ENCODE measurements at regions not wholly inside any gene's neighbourhood (a gene's known extent, or its start where the extent isn't known, plus 50 kb on each side); places are given as distances from the start of the nearest gene placed in this dataset.

DNA sequence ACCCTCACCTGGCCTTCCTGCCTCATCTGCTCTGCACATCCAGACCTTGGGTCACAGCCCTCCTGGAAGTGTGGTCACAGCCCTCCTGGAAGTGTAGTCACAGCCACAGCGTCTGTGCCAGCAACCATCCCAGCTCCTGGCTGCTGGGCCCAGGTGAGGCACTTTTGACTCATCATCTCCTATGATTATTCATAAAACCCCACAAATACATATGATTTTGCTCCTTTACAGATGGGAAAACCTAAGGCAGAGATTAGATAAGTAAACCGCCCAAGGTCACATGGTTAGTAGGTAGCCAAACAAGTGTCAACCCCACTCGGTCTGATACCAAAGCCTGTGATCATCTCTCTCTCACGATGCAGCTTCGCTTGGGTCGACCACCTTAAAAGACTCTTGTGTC is 94.3 kb downstream of the PRLHR start:
- no peak overlapping the region for H2BK5ac ChIP-seq (ENCODE audit: insufficient read length, low read length)
- H4K91ac ChIP-seq (ENCODE audit: insufficient read length, low read depth, low read length) = no peak overlapping the region
- H3K9me3 ChIP-seq (ENCODE audit: control insufficient read depth, low read depth, low read length) = no peaks in the 10 kb centered on the region
- Mint-ChIP-seq H3K36me3 (ENCODE audit: insufficient read depth in 1 of 3, low read depth in 3 of 3) (no peaks in the 10 kb centered on the region), H3K27ac (no peak overlapping the region; a peak in 1 of 7 replicates), H3K4me1 (peaks cover 14 to 17% of the 10 kb centered on the region in 2 experiments), H3K27me3 (ENCODE audit: low read depth) (no peaks in the 10 kb centered on the region), H3K9me3 (no peaks in the 10 kb centered on the region), H3K4me3 (no peak overlapping the region)
- H3K4me1 ChIP-seq (ENCODE audit: insufficient read depth, low read length) = no peaks in the 10 kb centered on the region; the same call in 1 of the 2 replicates
- no peak overlapping the region for H4K8ac ChIP-seq (replicated peaks; ENCODE audit: insufficient read length, low read depth, low read length)
- no peaks in the 10 kb centered on the region for H3K23me2 ChIP-seq (ENCODE audit: insufficient read length, low read depth, low read length, poor library complexity, severe bottlenecking)
- no peak overlapping the region for H2BK20ac ChIP-seq (ENCODE audit: low read depth, low read length, poor library complexity, severe bottlenecking)
- H3K4me2 ChIP-seq (ENCODE audit: insufficient read depth, insufficient read length, low read length) = no peak overlapping the region
- TF ChIP-seq, protein P1, sequence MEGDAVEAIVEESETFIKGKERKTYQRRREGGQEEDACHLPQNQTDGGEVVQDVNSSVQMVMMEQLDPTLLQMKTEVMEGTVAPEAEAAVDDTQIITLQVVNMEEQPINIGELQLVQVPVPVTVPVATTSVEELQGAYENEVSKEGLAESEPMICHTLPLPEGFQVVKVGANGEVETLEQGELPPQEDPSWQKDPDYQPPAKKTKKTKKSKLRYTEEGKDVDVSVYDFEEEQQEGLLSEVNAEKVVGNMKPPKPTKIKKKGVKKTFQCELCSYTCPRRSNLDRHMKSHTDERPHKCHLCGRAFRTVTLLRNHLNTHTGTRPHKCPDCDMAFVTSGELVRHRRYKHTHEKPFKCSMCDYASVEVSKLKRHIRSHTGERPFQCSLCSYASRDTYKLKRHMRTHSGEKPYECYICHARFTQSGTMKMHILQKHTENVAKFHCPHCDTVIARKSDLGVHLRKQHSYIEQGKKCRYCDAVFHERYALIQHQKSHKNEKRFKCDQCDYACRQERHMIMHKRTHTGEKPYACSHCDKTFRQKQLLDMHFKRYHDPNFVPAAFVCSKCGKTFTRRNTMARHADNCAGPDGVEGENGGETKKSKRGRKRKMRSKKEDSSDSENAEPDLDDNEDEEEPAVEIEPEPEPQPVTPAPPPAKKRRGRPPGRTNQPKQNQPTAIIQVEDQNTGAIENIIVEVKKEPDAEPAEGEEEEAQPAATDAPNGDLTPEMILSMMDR (conservative IDR thresholded peaks at IDR 0.05) = no peak
- H3K79me1 ChIP-seq (ENCODE audit: insufficient read depth, low read depth, low read length, poor library complexity, severe bottlenecking) = no peaks in the 10 kb centered on the region
- no peak overlapping the region for H3K4ac ChIP-seq (ENCODE audit: low read depth, low read length)
- H4K20me1 ChIP-seq (ENCODE audit: control insufficient read depth, insufficient read depth, insufficient read length) = no peaks in the 10 kb centered on the region
- no peak for DNase-seq
- H2BK12ac ChIP-seq (ENCODE audit: insufficient read length, low read depth, low read length) = peak overlapping the region; percentile 62
- H3K18ac ChIP-seq (ENCODE audit: insufficient read length, low read depth, low read length) = no peak overlapping the region
- H3K79me2 ChIP-seq (ENCODE audit: insufficient read depth, low read length) = no peaks in the 10 kb centered on the region
- no peak overlapping the region for H3K14ac ChIP-seq (ENCODE audit: insufficient read depth, low read length)
- no peak overlapping the region for H3T11ph ChIP-seq (ENCODE audit: low read length)
- H3K27me3 ChIP-seq (ENCODE audit: insufficient read depth, low read length) = no peaks in the 10 kb centered on the region
- H3K23ac ChIP-seq (ENCODE audit: insufficient read length, low read depth, low read length) = no peak overlapping the region
- H2BK15ac ChIP-seq (ENCODE audit: low read depth, low read length) = no peak overlapping the region
- no peak overlapping the region for H4K5ac ChIP-seq (ENCODE audit: insufficient read length, low read depth, low read length)
- H2AK5ac ChIP-seq (ENCODE audit: insufficient read length, low read length) = no peak overlapping the region
- WGBS (ENCODE audit: extremely low coverage, insufficient read length, low lambda C conversion rate) = no CpG with 5 or more reads among the region's 6 CpGs
- no peak overlapping the region for H3K27ac ChIP-seq (ENCODE audit: insufficient read length, low read depth, low read length)
- no peak overlapping the region for H2BK120ac ChIP-seq (ENCODE audit: low read depth, low read length, poor library complexity, severe bottlenecking)
- no peak overlapping the region for H3K9ac ChIP-seq (ENCODE audit: extremely low read depth, insufficient read length, low read length)
- no peak overlapping the region for H3K56ac ChIP-seq (ENCODE audit: insufficient read length, low read depth, low read length)
- no peak overlapping the region for H2AFZ ChIP-seq (ENCODE audit: low read length)
